H1 (cell line): ENCODE measurements at regions not wholly inside any gene's neighbourhood (a gene's known extent, or its start where the extent isn't known, plus 50 kb on each side); places are given as distances from the start of the nearest gene placed in this dataset.
A peak's percentile ranks its signal among the peaks of the same experiment; 100 is the strongest.

Experiments
- CTCF ChIA-PET: fragments of 300-600 bp; sonication (Branson Sonifier 250); formaldehyde crosslinking; loops from one replicate; lab custom pipeline; 2021; ENCODE audit not compliant: partially characterized antibody; lab: Charles Lee
- POLR2A ChIA-PET: fragments of 300-600 bp; sonication (Branson Sonifier 250); formaldehyde crosslinking; loops from one replicate; lab custom pipeline; 2021; ENCODE audit warnings: inconsistent platforms; ENCODE audit not compliant: partially characterized antibody; lab: Charles Lee
- DNase-seq, 2 experiments: peaks; one replicate each; pipeline versions ENCODE4 v3.0.0 to v3.0.0-alpha.2; 2010 to 2022; ENCODE audit warnings: low spot score in 2 of 2, low read depth in 1 of 2, mixed read lengths in 1 of 2
- FAIRE-seq: peaks from 2 replicates; lab custom pipeline; 2011; peaks lifted over from hg19 to GRCh38; lab: Jason Lieb, UNC
- H2AFZ ChIP-seq: 2 replicates; pipeline ENCODE4 v1.8.1; 2012; ENCODE audit warnings: low read length, inconsistent platforms
- H2AK5ac ChIP-seq: 2 replicates; pipeline ENCODE4 v1.6.1; 2013; ENCODE audit warnings: low read depth, low read length
- H2BK120ac ChIP-seq: replicated peaks from 2 replicates; pipeline ENCODE3; 2013; ENCODE audit warnings: low read depth, low read length, inconsistent platforms
- H2BK12ac ChIP-seq: 2 replicates; pipeline ENCODE4 v1.6.1; 2013; ENCODE audit warnings: low read depth, low read length
- H2BK15ac ChIP-seq: 2 replicates; pipeline ENCODE4 v1.6.1; 2013; ENCODE audit warnings: low read length
- H2BK20ac ChIP-seq: 2 replicates; pipeline ENCODE4 v1.6.1; 2013; ENCODE audit warnings: low read length
- H2BK5ac ChIP-seq: 2 replicates; pipeline ENCODE4 v1.6.1; 2013; ENCODE audit warnings: low read depth, low read length
- H3K14ac ChIP-seq: 2 replicates; pipeline ENCODE4 v1.6.1; 2013; ENCODE audit warnings: inconsistent platforms; ENCODE audit not compliant: insufficient read length
- H3K18ac ChIP-seq: 2 replicates; pipeline ENCODE4 v1.6.1; 2013; ENCODE audit warnings: low read length; ENCODE audit errors: extremely low read depth
- H3K23ac ChIP-seq: 2 replicates; pipeline ENCODE4 v1.6.1; 2013; ENCODE audit warnings: inconsistent platforms; ENCODE audit not compliant: insufficient read length
- H3K23me2 ChIP-seq: 2 replicates; pipeline ENCODE4 v1.6.1; 2013; ENCODE audit warnings: low read depth, low read length
- H3K27ac ChIP-seq: 2 replicates; pipeline ENCODE4 v1.6.1; 2011; ENCODE audit warnings: low read depth, low read length, inconsistent platforms
- H3K27me3 ChIP-seq, 4 experiments: replicated peaks in 1 of 4; 1 replicate in 1 of 4; 2 replicates in 3 of 4; pipeline versions ENCODE4 v1.6.1 to v1.8.1; 2011 to 2013; ENCODE audit warnings: low read length in 3 of 4, mild to moderate bottlenecking in 3 of 4, inconsistent platforms in 2 of 4, mixed read lengths in 2 of 4, moderate library complexity in 1 of 4; ENCODE audit not compliant: control insufficient read depth in 3 of 4, insufficient read depth in 3 of 4; ENCODE audit errors: extremely low read depth in 1 of 4
- H3K36me3 ChIP-seq, 4 experiments: 2 replicates each; pipeline versions ENCODE4 v1.6.1 to v1.8.1; 2011 to 2013; ENCODE audit warnings: mild to moderate bottlenecking in 4 of 4, low read length in 3 of 4, moderate library complexity in 2 of 4, control low read depth in 1 of 4, inconsistent platforms in 1 of 4; ENCODE audit not compliant: insufficient read depth in 4 of 4, control insufficient read depth in 2 of 4
- H3K4ac ChIP-seq: replicated peaks from 2 replicates; pipeline ENCODE3; 2013; ENCODE audit warnings: low read length, low read depth, mixed read lengths, inconsistent platforms; ENCODE audit not compliant: insufficient read length
- H3K4me1 ChIP-seq, 4 experiments: replicated peaks in 1 of 4; 1 replicate in 1 of 4; 2 replicates in 3 of 4; pipeline versions ENCODE4 v1.6.1 to v1.8.1; 2011 to 2013; ENCODE audit warnings: low read length in 3 of 4, inconsistent platforms in 2 of 4, mixed read lengths in 1 of 4; ENCODE audit not compliant: insufficient read depth in 4 of 4, control insufficient read depth in 3 of 4
- H3K4me2 ChIP-seq, 2 experiments: 2 replicates each; pipeline versions ENCODE4 v1.6.1 to v1.8.1; 2011 to 2013; ENCODE audit warnings: low read depth in 2 of 2, low read length in 2 of 2, control low read depth in 1 of 2, inconsistent platforms in 1 of 2, mild to moderate bottlenecking in 1 of 2; ENCODE audit not compliant: insufficient read depth in 1 of 2
- H3K4me3 ChIP-seq, 4 experiments: fragments of 200-600, 300-600 bp in 1 of 4; sonication (generic), shearing (Covaris generic), sonication (Bioruptor Twin) in 1 of 4; 2 replicates each; pipeline versions ENCODE4 v1.5.1 to v1.8.1; 2011 to 2016; ENCODE audit warnings: low read length in 4 of 4, low read depth in 3 of 4, control low read depth in 2 of 4, inconsistent platforms in 2 of 4, mild to moderate bottlenecking in 2 of 4, mixed read lengths in 1 of 4, moderate library complexity in 1 of 4; ENCODE audit not compliant: insufficient read depth in 2 of 4; ENCODE audit errors: extremely low read depth in 1 of 4
- H3K56ac ChIP-seq: replicated peaks from 2 replicates; pipeline ENCODE3; 2013; ENCODE audit warnings: low read depth, mild to moderate bottlenecking, mixed read lengths, low read length, inconsistent platforms; ENCODE audit not compliant: insufficient read length
- H3K79me1 ChIP-seq: 2 replicates; pipeline ENCODE4 v1.6.1; 2013; ENCODE audit warnings: low read depth, low read length, control low read depth
- H3K79me2 ChIP-seq, 2 experiments: 2 replicates each; pipeline versions ENCODE4 v1.6.1 to v1.8.1; 2012 to 2013; ENCODE audit warnings: low read length in 2 of 2, mild to moderate bottlenecking in 2 of 2, inconsistent platforms in 1 of 2; ENCODE audit not compliant: insufficient read depth in 2 of 2, control insufficient read depth in 1 of 2
- H3K9ac ChIP-seq, 4 experiments: replicated peaks in 1 of 4; 1 replicate in 1 of 4; 2 replicates in 3 of 4; pipeline versions ENCODE4 v1.6.1 to v1.8.1; 2011 to 2013; ENCODE audit warnings: low read depth in 3 of 4, low read length in 3 of 4, control low read depth in 2 of 4, mild to moderate bottlenecking in 2 of 4, moderate library complexity in 2 of 4, inconsistent platforms in 1 of 4; ENCODE audit errors: extremely low read depth in 1 of 4
- H3K9me3 ChIP-seq, 2 experiments: 2 replicates each; pipeline versions ENCODE4 v1.6.1 to v1.8.1; 2012 to 2013; ENCODE audit warnings: mild to moderate bottlenecking in 2 of 2, moderate library complexity in 2 of 2, control low read depth in 1 of 2, inconsistent platforms in 1 of 2, low read depth in 1 of 2, low read length in 1 of 2, mixed read lengths in 1 of 2; ENCODE audit not compliant: insufficient read depth in 2 of 2
- H4K20me1 ChIP-seq, 2 experiments: replicated peaks in 1 of 2; 2 replicates each; pipeline versions ENCODE3 to v1.8.1; 2011 to 2013; ENCODE audit warnings: inconsistent platforms in 2 of 2, low read length in 2 of 2, mild to moderate bottlenecking in 1 of 2; ENCODE audit not compliant: insufficient read depth in 2 of 2, control insufficient read depth in 1 of 2
- H4K5ac ChIP-seq: 2 replicates; pipeline ENCODE4 v1.6.1; 2013; ENCODE audit warnings: low read length, low read depth, mixed read lengths, inconsistent platforms; ENCODE audit not compliant: insufficient read length
- H4K8ac ChIP-seq: 2 replicates; pipeline ENCODE4 v1.8.0; 2013; ENCODE audit warnings: mild to moderate bottlenecking, moderate library complexity, low read length, inconsistent platforms; ENCODE audit not compliant: insufficient read depth; ENCODE audit errors: extremely low read depth
- H4K91ac ChIP-seq: replicated peaks from 2 replicates; pipeline ENCODE3; 2013; ENCODE audit warnings: low read length, mixed read lengths, inconsistent platforms; ENCODE audit not compliant: insufficient read length
- WGBS, 2 experiments: shearing (Covaris generic) in 1 of 2; methylation state at CpG; one replicate each; pipeline versions ENCODE4 v1.1.6 to v1.1.7; 2013 to 2015; ENCODE audit warnings: low lambda C conversion rate in 2 of 2, mixed read lengths in 2 of 2, inconsistent platforms in 1 of 2, low coverage in 1 of 2, missing lambda C conversion rate in 1 of 2; ENCODE audit not compliant: insufficient replicate concordance in 2 of 2, insufficient coverage in 1 of 2, insufficient read length in 1 of 2; ENCODE audit errors: extremely low coverage in 1 of 2, missing lambda C conversion rate in 1 of 2; 5-methylcytosine and 5-hydroxymethylcytosine counted together
- TF ChIP-seq, protein P1 (sequence below): IDR thresholded peaks from 2 replicates; pipeline ENCODE4 v1.6.1; 2012; ENCODE audit warnings: inconsistent platforms

DNA sequence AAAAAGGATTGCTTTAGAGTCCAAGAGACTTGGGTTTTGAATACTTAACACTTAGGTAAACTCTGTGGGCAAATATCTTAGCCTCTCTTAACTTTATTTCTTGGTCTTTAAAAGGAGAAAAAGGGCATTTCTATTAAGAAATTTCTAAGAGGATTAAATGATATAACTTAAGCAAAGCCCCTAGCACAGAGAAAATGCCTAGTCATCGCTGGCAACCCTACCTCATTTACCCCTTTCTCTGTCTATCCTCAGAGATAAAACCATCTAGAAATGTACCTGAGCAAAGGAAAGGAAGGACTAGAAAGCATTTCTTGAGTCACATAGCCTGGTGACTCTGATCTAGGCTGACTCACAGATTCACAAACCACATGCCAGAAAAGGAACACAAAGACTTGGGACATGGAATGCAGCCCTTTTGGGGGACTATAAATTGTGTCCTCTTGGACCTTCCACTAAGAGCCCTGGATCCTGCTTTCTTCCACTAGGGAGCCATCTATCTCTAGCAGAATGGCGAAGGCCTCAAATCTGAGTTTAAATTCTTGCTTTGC is 120.6 kb downstream of the FOXD1 start:
- H3K36me3 ChIP-seq, result no peaks in the 10 kb centered on the region
- no peak for DNase-seq
- no peak overlapping the region for H3K4me2 ChIP-seq
- 0 out of 4 replicates have a peak, but pooled peaks cover 0 to 2% of the 10 kb centered on the region in 2 experiments for H3K9me3 ChIP-seq
- no peak overlapping the region for H3K4ac ChIP-seq
- H2AFZ ChIP-seq, result peak overlapping the region; percentile 56; the same call in 1 of the 2 replicates
- TF ChIP-seq, protein P1, sequence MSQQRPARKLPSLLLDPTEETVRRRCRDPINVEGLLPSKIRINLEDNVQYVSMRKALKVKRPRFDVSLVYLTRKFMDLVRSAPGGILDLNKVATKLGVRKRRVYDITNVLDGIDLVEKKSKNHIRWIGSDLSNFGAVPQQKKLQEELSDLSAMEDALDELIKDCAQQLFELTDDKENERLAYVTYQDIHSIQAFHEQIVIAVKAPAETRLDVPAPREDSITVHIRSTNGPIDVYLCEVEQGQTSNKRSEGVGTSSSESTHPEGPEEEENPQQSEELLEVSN, result no peak
- TF ChIP-seq, all 59 proteins: peak for 0
- WGBS, 2 experiments, result 88% methylated on average over 2 of the region's 2 CpGs; no CpG with 5 or more reads in 1 of the 2 experiments
- H2BK20ac ChIP-seq, result no peak overlapping the region
- H4K5ac ChIP-seq, result no peak overlapping the region
- no peaks in the 10 kb centered on the region for H3K79me1 ChIP-seq
- no peak overlapping the region for H3K23ac ChIP-seq
- no peak for FAIRE-seq
- H3K23me2 ChIP-seq, result no peaks in the 10 kb centered on the region
- no peaks in the 10 kb centered on the region; a peak in 1 of 7 replicates for H3K27me3 ChIP-seq
- no peak overlapping the region for H3K27ac ChIP-seq
- H2BK5ac ChIP-seq, result no peak overlapping the region
- no peaks in the 10 kb centered on the region for H3K79me2 ChIP-seq
- no peak overlapping the region for H4K8ac ChIP-seq
- H2BK15ac ChIP-seq, result no peak overlapping the region
- no peak overlapping the region for H3K14ac ChIP-seq
- H3K18ac ChIP-seq, result no peak overlapping the region
- no peak overlapping the region for H3K56ac ChIP-seq
- H2BK12ac ChIP-seq, result no peak overlapping the region
- no peak overlapping the region for H2BK120ac ChIP-seq
- no peak overlapping the region for H3K9ac ChIP-seq
- ChIA-PET POLR2A (no interaction called here), CTCF (no interaction called here)
- no peak overlapping the region for H4K91ac ChIP-seq
- H3K4me1 ChIP-seq, result peaks cover 0 to 2% (median 0%) of the 10 kb centered on the region in 4 experiments; a peak in 1 of 7 replicates
- H4K20me1 ChIP-seq, result no peaks in the 10 kb centered on the region
- no peak overlapping the region for H2AK5ac ChIP-seq
- H3K4me3 ChIP-seq, result no peak overlapping the region
